Activated B cell treated with CpG ODN at 0.5 μM for 24 hours (primary cell): ENCODE measurements at regions not wholly inside any gene's neighbourhood (a gene's known extent, or its start where the extent isn't known, plus 50 kb on each side); places are given as distances from the start of the nearest gene placed in this dataset.

Experiments
- ATAC-seq: fragments of 200-7000 bp; cut with Tn5 transposase; one replicate; pipeline ENCODE4 v1.10.0; 2021; ENCODE audit warnings: low read depth, mild to moderate bottlenecking, moderate library complexity
- CTCF ChIA-PET: fragments of 350-600 bp; sonication (Branson Sonifier 250); formaldehyde crosslinking; loops from one replicate; lab custom pipeline; 2021; ENCODE audit warnings: antibody characterized with exemption; lab: Charles Lee
- POLR2A ChIA-PET: fragments of 350-600 bp; sonication (Branson Sonifier 250); formaldehyde crosslinking; loops from one replicate; lab custom pipeline; 2021; ENCODE audit warnings: antibody characterized with exemption; lab: Charles Lee
- DNase-seq: peaks from one replicate; pipeline ENCODE4 v3.0.0; 2022
- H3K27ac Mint-ChIP-seq: one replicate; pipeline ENCODE4 v1.8.0; 2020; ENCODE audit warnings: mixed read lengths
- H3K27me3 Mint-ChIP-seq: one replicate; pipeline ENCODE4 v1.8.0; 2021; ENCODE audit warnings: mixed read lengths
- H3K36me3 Mint-ChIP-seq: one replicate; pipeline ENCODE4 v1.8.0; 2021; ENCODE audit warnings: low read depth, mixed read lengths
- H3K4me1 Mint-ChIP-seq: one replicate; pipeline ENCODE4 v1.8.0; 2021; ENCODE audit warnings: mixed read lengths
- H3K4me3 Mint-ChIP-seq: one replicate; pipeline ENCODE4 v1.8.0; 2020; ENCODE audit warnings: mild to moderate bottlenecking, mixed read lengths
- H3K9me3 Mint-ChIP-seq: one replicate; pipeline ENCODE4 v1.8.0; 2020; ENCODE audit warnings: mixed read lengths
- CTCF ChIP-seq: fragments of 200-600 bp; IDR thresholded peaks from one replicate; pipeline ENCODE4 v1.8.0; 2022; ENCODE audit warnings: antibody characterized with exemption, mild to moderate bottlenecking
- intact Hi-C: fragments of 100-400 bp; cut with micrococcal nuclease; formaldehyde crosslinking; loops from one replicate; pipeline ENCODE4 v1.15.1; 2024

GRCh38 chr4:123327846-123328429, 68.7 kb upstream of the SPRY1 start:
- POLR2A ChIA-PET: no interaction called here
- no peak overlapping the region for H3K4me3 Mint-ChIP-seq
- no peaks in the 10 kb centered on the region for H3K27me3 Mint-ChIP-seq
- no peak for TF ChIP-seq CTCF
- intact Hi-C loops: loop anchor here (10.0 kb wide), 1 partner anchor 127 kb away; no protein-coding TSS in a partner anchor
- no peak overlapping the region for H3K27ac Mint-ChIP-seq
- no peaks in the 10 kb centered on the region for H3K36me3 Mint-ChIP-seq
- H3K4me1 Mint-ChIP-seq: peaks cover 38% of the 10 kb centered on the region
- DNase-seq (no peak), ATAC-seq (no peak)
- CTCF ChIA-PET: no interaction called here
- peaks cover 2% of the 10 kb centered on the region for H3K9me3 Mint-ChIP-seq

GRCh38 chr4:123338715-123339114, 57.9 kb upstream of the SPRY1 start:
- peaks cover 8% of the 10 kb centered on the region for H3K27me3 Mint-ChIP-seq
- H3K36me3 Mint-ChIP-seq: no peaks in the 10 kb centered on the region
- TF ChIP-seq CTCF: no peak
- POLR2A ChIA-PET: no interaction called here
- H3K4me3 Mint-ChIP-seq: no peak overlapping the region
- CTCF ChIA-PET: no interaction called here
- intact Hi-C loops: no loop called here
- H3K27ac Mint-ChIP-seq: no peak overlapping the region
- ATAC-seq (no peak), DNase-seq (no peak)
- H3K4me1 Mint-ChIP-seq: no peaks in the 10 kb centered on the region
- peaks cover 2% of the 10 kb centered on the region for H3K9me3 Mint-ChIP-seq

GRCh38 chr4:123339507-123340380, 56.9 kb upstream of the SPRY1 start:
- Mint-ChIP-seq H3K4me1 (no peaks in the 10 kb centered on the region), H3K27ac (no peak overlapping the region), H3K27me3 (peaks cover 8% of the 10 kb centered on the region), H3K36me3 (no peaks in the 10 kb centered on the region), H3K4me3 (no peak overlapping the region), H3K9me3 (no peaks in the 10 kb centered on the region)
- ATAC-seq (no peak), DNase-seq (no peak)
- POLR2A ChIA-PET: no interaction called here
- TF ChIP-seq CTCF: no peak
- intact Hi-C loops: no loop called here
- CTCF ChIA-PET: no interaction called here

- Mint-ChIP-seq H3K27ac (no peak overlapping the region), H3K27me3 (peaks cover 8% of the 10 kb centered on the region), H3K4me1 (no peaks in the 10 kb centered on the region), H3K9me3 (no peaks in the 10 kb centered on the region), H3K36me3 (no peaks in the 10 kb centered on the region), H3K4me3 (no peak overlapping the region)
- no peak for DNase-seq
- intact Hi-C loops: no loop called here
- no peak for ATAC-seq
- ChIA-PET POLR2A (no interaction called here), CTCF (no interaction called here)
- TF ChIP-seq CTCF: no peak
These were observed 56.3 kb upstream of the SPRY1 start for GRCh38 chr4:123340381-123340701.

- Mint-ChIP-seq H3K4me1 (no peaks in the 10 kb centered on the region), H3K27me3 (peaks cover 6% of the 10 kb centered on the region), H3K36me3 (no peaks in the 10 kb centered on the region), H3K27ac (no peak overlapping the region), H3K4me3 (no peak overlapping the region), H3K9me3 (no peaks in the 10 kb centered on the region)
- ATAC-seq (no peak), DNase-seq (no peak)
- ChIA-PET CTCF (no interaction called here), POLR2A (no interaction called here)
- TF ChIP-seq CTCF: no peak
- intact Hi-C loops: no loop called here
These were observed 54.1 kb upstream of the SPRY1 start for GRCh38 chr4:123342498-123342897.
